ENCODE measurements at regions not wholly inside any gene's neighbourhood (a gene's known extent, or its start where the extent isn't known, plus 50 kb on each side); places are given as distances from the start of the nearest gene placed in this dataset.

DNA sequence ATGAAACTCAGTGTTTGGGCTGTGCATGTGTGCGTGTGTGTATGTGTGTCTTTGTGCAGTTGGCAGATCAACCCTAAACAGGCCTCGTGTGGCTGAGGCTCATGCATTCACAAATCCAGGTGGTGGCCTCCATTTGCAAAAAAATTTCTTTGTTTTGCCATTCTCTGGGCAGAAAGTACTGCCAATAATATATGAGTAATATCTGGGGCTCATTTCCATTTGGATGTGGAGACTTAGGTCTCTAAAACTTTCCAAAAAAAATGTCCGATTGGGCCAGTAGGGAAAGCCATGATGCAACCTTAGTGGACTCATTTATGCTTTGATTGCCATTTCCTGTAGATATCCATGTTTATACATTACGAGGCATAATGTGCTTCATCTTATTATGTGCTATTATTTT, 77.9 kb upstream of the RPS23 start:
- POLR2A ChIA-PET: no interaction called here
- WGBS (ENCODE audit: low lambda C conversion rate): 93% methylated on average over 4 of the region's 4 CpGs
- Histone ChIP-seq H2AFZ (ENCODE audit: low read length) (no peak overlapping the region), H3K9me3 (ENCODE audit: low read length) (no peaks in the 10 kb centered on the region), H3K27me3 (ENCODE audit: control insufficient read depth in 1 of 2, insufficient read depth in 2 of 2, low read length in 2 of 2) (no peaks in the 10 kb centered on the region), H4K20me1 (ENCODE audit: insufficient read depth, low read length) (no peaks in the 10 kb centered on the region), H3K27ac (ENCODE audit: extremely low read length, insufficient read depth, low read length) (no peak overlapping the region), H3K4me3 (replicated peaks in 1 of 3; ENCODE audit: insufficient read depth in 1 of 3, low read depth in 2 of 3, low read length in 3 of 3) (no peak overlapping the region), H3K36me3 (replicated peaks in 1 of 2; ENCODE audit: control insufficient read depth in 1 of 2, insufficient read depth in 2 of 2, low read length in 2 of 2) (no peaks in the 10 kb centered on the region), H3K79me2 (ENCODE audit: insufficient read depth, low read length) (no peaks in the 10 kb centered on the region), H3K9ac (ENCODE audit: insufficient read depth, low read depth, low read length) (no peak overlapping the region), H3K4me2 (ENCODE audit: low read depth, low read length) (no peak overlapping the region), H3K4me1 (ENCODE audit: insufficient read depth, low read length) (peaks cover 56% of the 10 kb centered on the region)
- TF ChIP-seq TOE1 (CRISPR knock-in tag; IDR thresholded peaks at IDR 0.05) (no peak), GATAD1 (CRISPR knock-in tag; IDR thresholded peaks at IDR 0.05) (no peak), SNAPC2 (CRISPR knock-in tag; IDR thresholded peaks at IDR 0.05) (no peak)
- intact Hi-C loops (cut with micrococcal nuclease; ENCODE audit: unreplicated experiment): loop anchor here (2.0 to 10.0 kb wide), 5 partner anchors 31 to 719 kb away; partner anchors contain the start of genes TMEM167A and XRCC4
- in situ Hi-C loops (cut with HindIII; ENCODE audit: extremely low pct_ligation_motif_present, low pct_unique_long_range_greater_than_20kb): loop anchor here (25.0 kb wide), 2 partner anchors 281 to 731 kb away; partner anchors contain the start of genes TMEM167A and XRCC4
- no peak for DNase-seq (ENCODE audit: low spot score)
- ATAC-seq: no peak
- BruUV-seq (replicated peaks): no TSS peak
- CTCF ChIA-PET (ENCODE audit: low intra/inter-chr PET ratio, low total read pairs): no interaction called here
- no peak for FAIRE-seq

DNA sequence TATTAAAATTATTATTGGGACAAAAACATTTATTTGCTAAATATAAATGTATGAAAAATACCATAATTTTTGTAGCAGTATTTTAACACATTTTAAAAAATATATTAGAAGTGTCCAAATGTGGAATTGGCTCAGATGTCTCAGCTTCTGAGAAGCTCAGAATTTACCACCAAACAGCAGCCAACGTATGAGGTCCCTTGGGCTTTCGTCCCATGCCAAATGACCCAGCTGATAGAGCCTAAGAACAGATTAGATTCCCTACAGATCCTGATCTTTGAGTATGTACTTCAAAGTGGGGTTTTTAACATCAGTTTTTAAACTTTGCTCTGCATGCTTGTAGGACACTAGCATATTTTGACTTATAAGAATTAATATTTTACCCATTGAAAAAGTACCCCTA, 77.3 kb upstream of the RPS23 start:
- 95% methylated on average over 2 of the region's 2 CpGs for WGBS (ENCODE audit: low lambda C conversion rate)
- Histone ChIP-seq H3K9ac (ENCODE audit: insufficient read depth, low read depth, low read length) (no peak overlapping the region), H3K9me3 (ENCODE audit: low read length) (no peaks in the 10 kb centered on the region), H3K27ac (ENCODE audit: extremely low read length, insufficient read depth, low read length) (no peak overlapping the region), H3K4me3 (replicated peaks in 1 of 3; ENCODE audit: insufficient read depth in 1 of 3, low read depth in 2 of 3, low read length in 3 of 3) (no peak overlapping the region), H3K4me2 (ENCODE audit: low read depth, low read length) (no peak overlapping the region), H3K79me2 (ENCODE audit: insufficient read depth, low read length) (no peaks in the 10 kb centered on the region), H4K20me1 (ENCODE audit: insufficient read depth, low read length) (no peaks in the 10 kb centered on the region), H3K4me1 (ENCODE audit: insufficient read depth, low read length) (peaks cover 51% of the 10 kb centered on the region), H3K36me3 (replicated peaks in 1 of 2; ENCODE audit: control insufficient read depth in 1 of 2, insufficient read depth in 2 of 2, low read length in 2 of 2) (no peaks in the 10 kb centered on the region), H2AFZ (ENCODE audit: low read length) (no peak overlapping the region), H3K27me3 (ENCODE audit: control insufficient read depth in 1 of 2, insufficient read depth in 2 of 2, low read length in 2 of 2) (no peaks in the 10 kb centered on the region)
- intact Hi-C loops (cut with micrococcal nuclease; ENCODE audit: unreplicated experiment) (loop anchor here (10.0 kb wide), 3 partner anchors 139 to 719 kb away; partner anchors contain the start of genes TMEM167A and XRCC4), in situ Hi-C loops (cut with HindIII; ENCODE audit: extremely low pct_ligation_motif_present, low pct_unique_long_range_greater_than_20kb) (loop anchor here (25.0 kb wide), 2 partner anchors 282 to 732 kb away; partner anchors contain the start of genes TMEM167A and XRCC4)
- BruUV-seq (replicated peaks): no TSS peak
- DNase-seq (ENCODE audit: low spot score): no peak
- ChIA-PET CTCF (ENCODE audit: low intra/inter-chr PET ratio, low total read pairs) (no interaction called here), POLR2A (no interaction called here)
- no peak for ATAC-seq
- no peak for FAIRE-seq
- TF ChIP-seq TEAD3 (CRISPR knock-in tag; optimal IDR thresholded peaks at IDR 0.05; ENCODE audit: borderline replicate concordance): no peak
- TF ChIP-seq ZNF468 (CRISPR knock-in tag; IDR thresholded peaks at IDR 0.05): no peak
- TF ChIP-seq KDM3A (CRISPR knock-in tag; IDR thresholded peaks at IDR 0.05; ENCODE audit: low read depth): no peak
- TF ChIP-seq, protein P1, sequence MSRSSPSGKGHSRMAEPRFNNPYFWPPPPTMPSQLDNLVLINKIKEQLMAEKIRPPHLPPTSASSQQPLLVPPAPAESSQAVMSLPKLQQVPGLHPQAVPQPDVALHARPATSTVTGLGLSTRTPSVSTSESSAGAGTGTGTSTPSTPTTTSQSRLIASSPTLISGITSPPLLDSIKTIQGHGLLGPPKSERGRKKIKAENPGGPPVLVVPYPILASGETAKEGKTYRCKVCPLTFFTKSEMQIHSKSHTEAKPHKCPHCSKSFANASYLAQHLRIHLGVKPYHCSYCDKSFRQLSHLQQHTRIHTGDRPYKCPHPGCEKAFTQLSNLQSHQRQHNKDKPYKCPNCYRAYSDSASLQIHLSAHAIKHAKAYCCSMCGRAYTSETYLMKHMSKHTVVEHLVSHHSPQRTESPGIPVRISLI (CRISPR knock-in tag; IDR thresholded peaks at IDR 0.05; ENCODE audit: borderline replicate concordance): no peak
- TF ChIP-seq IKZF1 (IDR thresholded peaks at IDR 0.05): no peak
- TF ChIP-seq, protein P2, sequence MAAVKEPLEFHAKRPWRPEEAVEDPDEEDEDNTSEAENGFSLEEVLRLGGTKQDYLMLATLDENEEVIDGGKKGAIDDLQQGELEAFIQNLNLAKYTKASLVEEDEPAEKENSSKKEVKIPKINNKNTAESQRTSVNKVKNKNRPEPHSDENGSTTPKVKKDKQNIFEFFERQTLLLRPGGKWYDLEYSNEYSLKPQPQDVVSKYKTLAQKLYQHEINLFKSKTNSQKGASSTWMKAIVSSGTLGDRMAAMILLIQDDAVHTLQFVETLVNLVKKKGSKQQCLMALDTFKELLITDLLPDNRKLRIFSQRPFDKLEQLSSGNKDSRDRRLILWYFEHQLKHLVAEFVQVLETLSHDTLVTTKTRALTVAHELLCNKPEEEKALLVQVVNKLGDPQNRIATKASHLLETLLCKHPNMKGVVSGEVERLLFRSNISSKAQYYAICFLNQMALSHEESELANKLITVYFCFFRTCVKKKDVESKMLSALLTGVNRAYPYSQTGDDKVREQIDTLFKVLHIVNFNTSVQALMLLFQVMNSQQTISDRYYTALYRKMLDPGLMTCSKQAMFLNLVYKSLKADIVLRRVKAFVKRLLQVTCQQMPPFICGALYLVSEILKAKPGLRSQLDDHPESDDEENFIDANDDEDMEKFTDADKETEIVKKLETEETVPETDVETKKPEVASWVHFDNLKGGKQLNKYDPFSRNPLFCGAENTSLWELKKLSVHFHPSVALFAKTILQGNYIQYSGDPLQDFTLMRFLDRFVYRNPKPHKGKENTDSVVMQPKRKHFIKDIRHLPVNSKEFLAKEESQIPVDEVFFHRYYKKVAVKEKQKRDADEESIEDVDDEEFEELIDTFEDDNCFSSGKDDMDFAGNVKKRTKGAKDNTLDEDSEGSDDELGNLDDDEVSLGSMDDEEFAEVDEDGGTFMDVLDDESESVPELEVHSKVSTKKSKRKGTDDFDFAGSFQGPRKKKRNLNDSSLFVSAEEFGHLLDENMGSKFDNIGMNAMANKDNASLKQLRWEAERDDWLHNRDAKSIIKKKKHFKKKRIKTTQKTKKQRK (IDR thresholded peaks at IDR 0.05; ENCODE audit: low read length): no peak
- TF ChIP-seq HMG20B (CRISPR knock-in tag; conservative IDR thresholded peaks at IDR 0.05): no peak
- TF ChIP-seq, protein P3, sequence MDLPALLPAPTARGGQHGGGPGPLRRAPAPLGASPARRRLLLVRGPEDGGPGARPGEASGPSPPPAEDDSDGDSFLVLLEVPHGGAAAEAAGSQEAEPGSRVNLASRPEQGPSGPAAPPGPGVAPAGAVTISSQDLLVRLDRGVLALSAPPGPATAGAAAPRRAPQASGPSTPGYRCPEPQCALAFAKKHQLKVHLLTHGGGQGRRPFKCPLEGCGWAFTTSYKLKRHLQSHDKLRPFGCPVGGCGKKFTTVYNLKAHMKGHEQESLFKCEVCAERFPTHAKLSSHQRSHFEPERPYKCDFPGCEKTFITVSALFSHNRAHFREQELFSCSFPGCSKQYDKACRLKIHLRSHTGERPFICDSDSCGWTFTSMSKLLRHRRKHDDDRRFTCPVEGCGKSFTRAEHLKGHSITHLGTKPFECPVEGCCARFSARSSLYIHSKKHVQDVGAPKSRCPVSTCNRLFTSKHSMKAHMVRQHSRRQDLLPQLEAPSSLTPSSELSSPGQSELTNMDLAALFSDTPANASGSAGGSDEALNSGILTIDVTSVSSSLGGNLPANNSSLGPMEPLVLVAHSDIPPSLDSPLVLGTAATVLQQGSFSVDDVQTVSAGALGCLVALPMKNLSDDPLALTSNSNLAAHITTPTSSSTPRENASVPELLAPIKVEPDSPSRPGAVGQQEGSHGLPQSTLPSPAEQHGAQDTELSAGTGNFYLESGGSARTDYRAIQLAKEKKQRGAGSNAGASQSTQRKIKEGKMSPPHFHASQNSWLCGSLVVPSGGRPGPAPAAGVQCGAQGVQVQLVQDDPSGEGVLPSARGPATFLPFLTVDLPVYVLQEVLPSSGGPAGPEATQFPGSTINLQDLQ (CRISPR knock-in tag; IDR thresholded peaks at IDR 0.05): no peak
- TF ChIP-seq ZSCAN22 (CRISPR knock-in tag; IDR thresholded peaks at IDR 0.05): no peak

Measured in HepG2 (cell line).